ENCODE measurements at regions not wholly inside any gene's neighbourhood (a gene's known extent, or its start where the extent isn't known, plus 50 kb on each side); places are given as distances from the start of the nearest gene placed in this dataset.

- Histone ChIP-seq H3K27me3 (no peaks in the 10 kb centered on the region), H3K4me1 (no peaks in the 10 kb centered on the region), H3K9me3 (no peaks in the 10 kb centered on the region), H3K27ac (no peak overlapping the region), H3K36me3 (no peaks in the 10 kb centered on the region), H3K4me3 (no peak overlapping the region)
- TF ChIP-seq POLR2A (IDR thresholded peaks at IDR 0.05) (no peak), CTCF (IDR thresholded peaks at IDR 0.05) (no peak)
- DNase-seq, result no peak
- WGBS, 2 donors, result 52 to 63% methylated on average over 1 of the region's 1 CpG
- intact Hi-C loops (cut with DNase I), result no loop called here
These were observed 579.5 kb downstream of the CAAP1 start for GRCh38 chr9:26313108-26313507.

GRCh38 chr9:26311463-26311995 is 581.1 kb downstream of the CAAP1 start:
- Histone ChIP-seq H3K27me3 (no peaks in the 10 kb centered on the region), H3K4me1 (no peaks in the 10 kb centered on the region), H3K27ac (no peak overlapping the region), H3K4me3 (no peak overlapping the region), H3K36me3 (no peaks in the 10 kb centered on the region), H3K9me3 (no peaks in the 10 kb centered on the region)
- TF ChIP-seq CTCF (IDR thresholded peaks at IDR 0.05), result no peak
- DNase-seq, result no peak
- 52 to 60% methylated on average over 2 of the region's 2 CpGs for WGBS, 2 donors
- intact Hi-C loops (cut with DNase I), result no loop called here

GRCh38 chr9:26310294-26310693 is 582.3 kb downstream of the CAAP1 start:
- Histone ChIP-seq H3K9me3 (no peaks in the 10 kb centered on the region), H3K27me3 (no peaks in the 10 kb centered on the region), H3K36me3 (no peaks in the 10 kb centered on the region), H3K4me1 (no peaks in the 10 kb centered on the region), H3K27ac (no peak overlapping the region), H3K4me3 (no peak overlapping the region)
- DNase-seq, result no peak
- intact Hi-C loops (cut with DNase I), result no loop called here
- TF ChIP-seq CTCF (IDR thresholded peaks at IDR 0.05) (no peak), POLR2A (IDR thresholded peaks at IDR 0.05) (no peak)
- 48 to 51% methylated on average over 3 of the region's 3 CpGs for WGBS, 2 donors

- Histone ChIP-seq H3K9me3 (no peaks in the 10 kb centered on the region), H3K27ac (no peak overlapping the region), H3K4me1 (no peaks in the 10 kb centered on the region), H3K36me3 (no peaks in the 10 kb centered on the region), H3K27me3 (no peaks in the 10 kb centered on the region), H3K4me3 (no peak overlapping the region)
- intact Hi-C loops (cut with DNase I), result no loop called here
- DNase-seq, result no peak
- WGBS, 2 donors, result 67 to 68% methylated on average over 1 of the region's 1 CpG
- TF ChIP-seq POLR2A (IDR thresholded peaks at IDR 0.05) (no peak), CTCF (IDR thresholded peaks at IDR 0.05) (no peak)
These were observed 584.3 kb downstream of the CAAP1 start for GRCh38 chr9:26308328-26308727.

- 82 to 85% methylated on average over 1 of the region's 1 CpG for WGBS, 2 donors
- intact Hi-C loops (cut with DNase I), result no loop called here
- no peak overlapping the region for H3K27ac ChIP-seq
- no peaks in the 10 kb centered on the region for H3K27me3 ChIP-seq
- H3K4me3 ChIP-seq, result no peak overlapping the region
- TF ChIP-seq CTCF (IDR thresholded peaks at IDR 0.05) (no peak), POLR2A (IDR thresholded peaks at IDR 0.05) (no peak)
- H3K9me3 ChIP-seq, result no peaks in the 10 kb centered on the region
- H3K36me3 ChIP-seq, result no peaks in the 10 kb centered on the region
- no peak for DNase-seq
- H3K4me1 ChIP-seq, result no peaks in the 10 kb centered on the region
These were observed 590.9 kb downstream of the CAAP1 start for GRCh38 chr9:26301659-26302058.
